DND-41 (cell line): ENCODE measurements at regions not wholly inside any gene's neighbourhood (a gene's known extent, or its start where the extent isn't known, plus 50 kb on each side); places are given as distances from the start of the nearest gene placed in this dataset.

ENCODE experiments used
- EZH2 ChIP-seq: IDR thresholded peaks from 3 replicates; pipeline ENCODE4 v1.6.1; 2012; ENCODE audit warnings: borderline replicate concordance, low read depth, mild to moderate bottlenecking, moderate library complexity, low read length, inconsistent platforms; ENCODE audit not compliant: severe bottlenecking
- TF ChIP-seq, protein P1 (sequence below): IDR thresholded peaks from 2 replicates; pipeline ENCODE4 v1.5.1; 2012; ENCODE audit warnings: borderline replicate concordance, low read length, moderate library complexity, mild to moderate bottlenecking; ENCODE audit not compliant: poor library complexity, severe bottlenecking; ENCODE audit errors: extremely low read depth

DNA sequence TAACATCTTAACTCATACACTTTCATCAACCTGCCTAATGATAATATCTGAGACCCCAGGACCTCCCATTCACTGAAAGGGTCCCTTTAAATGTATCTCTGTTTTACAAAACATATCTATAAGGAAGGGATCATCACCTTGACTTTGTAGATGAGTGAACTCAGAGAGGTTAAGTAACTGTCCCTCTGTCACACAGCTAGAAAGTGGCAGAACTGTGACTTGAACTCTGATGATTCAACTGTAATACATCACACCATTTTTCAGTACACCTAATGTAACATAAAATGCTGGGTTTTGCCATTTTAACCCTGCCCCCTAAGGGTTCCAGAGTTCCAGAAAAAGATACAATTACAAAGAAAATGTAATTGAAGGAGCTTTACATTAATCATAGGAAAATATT is 234.6 kb downstream of the ZEB2 start:
- TF ChIP-seq, protein P1, sequence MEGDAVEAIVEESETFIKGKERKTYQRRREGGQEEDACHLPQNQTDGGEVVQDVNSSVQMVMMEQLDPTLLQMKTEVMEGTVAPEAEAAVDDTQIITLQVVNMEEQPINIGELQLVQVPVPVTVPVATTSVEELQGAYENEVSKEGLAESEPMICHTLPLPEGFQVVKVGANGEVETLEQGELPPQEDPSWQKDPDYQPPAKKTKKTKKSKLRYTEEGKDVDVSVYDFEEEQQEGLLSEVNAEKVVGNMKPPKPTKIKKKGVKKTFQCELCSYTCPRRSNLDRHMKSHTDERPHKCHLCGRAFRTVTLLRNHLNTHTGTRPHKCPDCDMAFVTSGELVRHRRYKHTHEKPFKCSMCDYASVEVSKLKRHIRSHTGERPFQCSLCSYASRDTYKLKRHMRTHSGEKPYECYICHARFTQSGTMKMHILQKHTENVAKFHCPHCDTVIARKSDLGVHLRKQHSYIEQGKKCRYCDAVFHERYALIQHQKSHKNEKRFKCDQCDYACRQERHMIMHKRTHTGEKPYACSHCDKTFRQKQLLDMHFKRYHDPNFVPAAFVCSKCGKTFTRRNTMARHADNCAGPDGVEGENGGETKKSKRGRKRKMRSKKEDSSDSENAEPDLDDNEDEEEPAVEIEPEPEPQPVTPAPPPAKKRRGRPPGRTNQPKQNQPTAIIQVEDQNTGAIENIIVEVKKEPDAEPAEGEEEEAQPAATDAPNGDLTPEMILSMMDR, result no peak
- no peak for TF ChIP-seq EZH2
